ENCODE measurements at regions not wholly inside any gene's neighbourhood (a gene's known extent, or its start where the extent isn't known, plus 50 kb on each side); places are given as distances from the start of the nearest gene placed in this dataset.
"Not testable (repeated sequence)": the region's sequence is repeated elsewhere in the genome, so short reads cannot be mapped to it uniquely, and the experiment has no call there.

DNA sequence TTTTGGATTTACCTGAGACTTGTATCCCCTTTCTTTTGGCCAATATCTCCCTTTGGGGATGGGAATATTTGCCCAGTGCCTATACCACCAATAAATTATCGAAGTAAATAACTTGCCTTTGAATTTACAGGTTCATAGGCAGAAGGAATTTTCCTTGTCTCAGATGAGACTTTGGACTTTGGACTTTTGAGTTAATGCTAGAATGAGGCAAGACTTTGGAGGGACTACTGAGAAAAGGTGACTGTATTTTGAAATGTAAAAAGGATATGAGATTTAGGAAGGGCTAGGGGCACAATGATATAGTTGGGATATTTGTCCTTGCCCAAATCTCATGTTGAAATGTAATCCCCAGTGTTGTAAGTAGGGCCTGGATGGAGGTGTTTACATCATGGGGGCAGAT is 384.5 kb upstream of the GHITM start:
- DNase-seq (ENCODE audit: low spot score) = no peak

DNA sequence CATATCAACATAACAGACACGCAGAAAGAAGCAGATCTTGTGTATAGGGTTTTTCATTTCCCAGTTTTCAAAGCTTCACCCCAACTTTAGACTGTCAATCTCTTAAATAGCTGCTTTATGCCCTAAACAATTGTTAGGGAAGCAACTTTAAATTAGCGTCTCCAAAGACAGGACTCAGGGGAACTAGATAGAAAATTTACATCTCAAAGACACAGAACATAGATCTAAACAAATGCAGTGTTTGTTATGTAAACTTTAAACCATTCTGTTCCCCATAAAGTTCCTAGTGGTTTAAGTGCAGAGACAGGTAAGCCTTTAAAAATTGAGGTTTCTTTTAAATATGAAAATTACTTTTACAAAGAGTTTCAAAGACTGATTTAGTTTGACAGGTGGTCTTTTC is 379.2 kb upstream of the GHITM start:
- DNase-seq (ENCODE audit: low spot score) = no peak

DNA sequence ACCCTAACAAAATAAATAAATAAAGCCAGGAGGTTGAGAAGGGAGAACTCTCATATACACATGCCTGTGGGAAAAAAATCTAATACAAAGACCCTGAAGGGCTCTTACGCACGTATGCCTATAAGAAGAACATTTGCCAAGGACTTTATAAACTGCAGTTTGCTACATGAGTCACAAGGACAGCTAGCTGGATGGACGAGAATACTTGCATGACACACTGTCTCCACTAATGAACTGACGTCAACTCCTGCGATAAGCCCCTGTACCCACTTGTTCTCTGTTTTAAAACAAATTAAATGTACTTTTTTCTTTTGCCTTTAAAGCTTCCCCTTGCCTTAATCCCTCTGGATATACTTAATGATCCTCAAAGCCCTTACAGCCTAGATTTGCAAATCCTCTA is 374.6 kb upstream of the GHITM start:
- no peak for DNase-seq (ENCODE audit: low spot score)

DNA sequence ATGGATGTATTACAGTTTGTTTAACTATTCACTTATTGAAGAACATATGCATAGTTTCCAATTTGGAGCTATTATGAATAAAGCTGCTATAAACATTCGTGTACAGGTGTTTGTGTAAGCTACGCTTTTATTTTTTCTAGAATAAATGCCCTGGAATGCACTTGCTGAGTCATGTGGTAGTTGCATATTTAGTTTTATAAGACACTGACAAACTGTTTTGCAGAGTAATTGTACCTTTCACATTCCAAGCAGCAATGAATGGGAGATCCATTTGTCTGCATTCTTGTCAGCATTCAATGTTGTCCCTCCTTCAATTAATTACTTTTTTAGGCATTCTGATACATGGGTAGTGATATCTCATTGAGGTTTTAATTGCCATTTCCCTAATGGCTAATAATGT is 373.6 kb upstream of the GHITM start:
- no peak for DNase-seq (ENCODE audit: low spot score)

DNA sequence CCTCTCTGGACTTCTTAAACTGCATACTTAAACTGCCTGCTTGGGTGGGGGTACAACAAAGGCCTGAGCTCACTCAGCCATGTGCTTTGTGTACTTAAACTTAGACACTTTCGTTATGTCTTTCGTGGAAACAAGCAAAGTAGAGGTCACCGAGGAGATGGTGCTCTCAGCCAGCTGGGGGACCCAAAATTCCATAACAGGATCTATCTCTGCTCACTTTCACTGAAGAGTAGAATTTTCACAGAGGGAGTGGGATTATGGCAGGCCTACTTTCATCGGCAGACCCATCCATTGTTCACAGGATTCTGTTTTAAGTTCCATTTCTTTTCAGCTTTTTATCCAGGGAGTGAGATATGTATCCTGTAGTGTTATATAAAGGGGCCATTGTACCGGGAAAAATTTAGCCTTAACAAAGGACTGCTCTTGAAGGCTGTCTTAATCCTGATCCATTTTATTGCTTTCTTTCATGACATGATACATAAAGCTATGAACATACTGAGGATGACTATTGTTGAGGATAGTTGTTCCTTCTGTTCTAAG is 370.0 kb upstream of the GHITM start:
- DNase-seq (ENCODE audit: low spot score) = no peak

DNA sequence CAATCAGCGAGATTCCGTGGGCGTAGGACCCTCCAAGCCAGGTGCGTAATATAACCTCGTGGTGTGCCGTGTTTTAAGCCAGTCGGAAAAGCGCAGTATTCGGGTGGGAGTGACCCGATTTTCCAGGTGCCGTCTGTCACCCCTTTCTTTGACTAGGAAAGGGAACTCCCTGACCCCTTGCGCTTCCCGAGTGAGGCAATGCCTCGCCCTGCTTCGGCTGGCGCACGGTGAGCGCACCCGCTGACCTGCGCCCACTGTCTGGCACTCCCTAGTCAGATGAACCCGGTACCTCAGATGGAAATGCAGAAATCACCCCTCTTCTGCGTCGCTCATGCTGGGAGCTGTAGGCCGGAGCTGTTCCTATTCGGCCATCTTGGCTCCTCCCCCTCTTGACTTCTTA is 352.6 kb upstream of the GHITM start:
- not testable (repeated sequence) for DNase-seq (ENCODE audit: low spot score)

DNA sequence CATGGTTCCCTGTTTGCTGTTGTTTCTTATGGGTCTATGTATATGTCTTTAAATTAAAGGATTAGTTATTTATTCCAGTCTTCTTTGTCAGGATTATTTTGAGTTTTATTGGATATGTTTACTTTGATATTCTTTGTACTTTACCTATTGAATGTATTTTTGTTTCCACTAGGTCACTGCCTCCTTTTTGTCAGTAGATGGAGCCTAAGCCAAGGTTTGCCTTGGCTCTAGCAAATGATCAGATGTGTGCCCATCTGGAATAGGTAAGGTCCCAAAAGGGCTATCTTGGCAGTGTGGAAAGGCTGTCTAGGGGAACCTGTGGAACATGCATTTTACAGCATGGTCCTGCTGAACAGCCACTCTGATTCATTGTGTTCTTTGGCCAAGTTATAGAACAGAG is 337.3 kb upstream of the GHITM start:
- no peak for DNase-seq (ENCODE audit: low spot score)

DNA sequence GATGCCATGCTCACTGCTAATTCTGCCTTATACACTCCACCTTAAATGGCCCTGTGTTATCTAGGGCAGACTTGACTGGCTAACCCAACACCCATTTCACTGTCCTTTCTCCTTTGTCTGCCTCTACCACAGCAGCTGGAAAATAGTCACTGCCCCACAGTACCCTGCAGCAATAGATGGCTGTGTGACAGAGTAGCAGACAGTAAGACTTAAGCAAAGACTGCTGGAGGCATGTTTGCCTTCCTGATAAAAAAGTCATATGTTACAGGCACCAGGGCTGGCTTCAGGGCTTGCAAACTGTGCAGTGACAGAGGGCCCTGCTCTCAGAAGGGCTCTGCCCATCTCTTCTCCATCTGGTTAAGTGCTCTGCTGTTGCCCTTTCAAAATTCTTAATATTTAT is 332.6 kb upstream of the GHITM start:
- no peak for DNase-seq (ENCODE audit: low spot score)

DNA sequence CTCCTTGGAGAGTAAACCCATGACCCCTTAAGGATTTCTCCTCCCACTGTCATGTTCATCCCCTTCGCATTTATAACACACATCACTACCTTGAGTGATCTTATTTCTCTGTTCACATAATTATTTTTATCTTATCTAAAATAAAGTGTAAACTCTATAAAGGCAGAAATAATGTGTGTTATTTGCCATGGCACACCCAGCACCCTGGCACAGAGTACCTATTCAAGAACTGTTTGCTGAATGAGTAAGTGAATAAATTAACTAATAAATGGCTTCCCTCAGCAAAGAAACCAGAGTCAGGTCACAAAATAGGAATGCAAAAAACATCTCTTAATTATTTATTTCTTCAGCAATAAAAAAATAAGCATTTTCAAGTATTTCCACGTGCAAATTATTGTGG is 330.3 kb upstream of the GHITM start:
- DNase-seq (ENCODE audit: low spot score) = no peak

DNA sequence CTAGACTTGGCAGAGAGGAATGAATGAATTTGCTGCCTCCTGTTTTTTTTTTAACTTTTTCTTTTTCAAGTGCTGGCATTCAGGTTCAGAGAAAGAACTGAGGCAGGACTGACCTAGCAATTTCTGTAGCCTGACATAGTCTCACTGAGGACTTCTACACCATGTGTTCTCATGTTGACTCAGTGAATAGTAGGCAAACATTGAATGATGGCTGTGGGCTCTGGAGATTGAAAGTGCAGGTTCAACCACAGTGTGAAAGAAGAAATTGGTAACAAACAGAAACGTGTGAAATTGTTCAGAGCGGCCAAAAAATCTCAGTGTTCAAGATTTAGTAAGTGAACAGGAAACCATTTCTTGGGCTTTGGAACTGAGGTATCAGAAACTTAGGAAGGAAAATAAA is 322.4 kb upstream of the GHITM start:
- no peak for DNase-seq (ENCODE audit: low spot score)

DNA sequence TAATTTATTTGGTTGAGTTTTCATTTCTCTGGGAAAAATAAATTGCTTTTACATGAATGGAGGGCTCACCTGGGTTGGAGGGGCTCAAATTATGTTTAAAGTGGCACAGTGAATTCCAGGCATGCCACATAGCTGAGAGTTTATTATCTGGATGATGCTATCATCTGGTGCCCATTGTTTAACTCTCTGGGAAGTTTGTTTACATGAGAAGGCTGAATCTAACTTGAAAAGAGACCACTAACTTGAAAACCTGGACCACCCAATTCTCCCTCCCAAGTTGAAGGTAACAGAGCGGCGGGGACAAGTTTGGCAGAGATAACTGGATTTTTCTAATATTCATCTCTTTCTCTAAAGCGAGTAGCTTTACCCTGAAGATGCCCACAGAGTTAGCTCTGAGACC is 321.5 kb upstream of the GHITM start:
- DNase-seq (ENCODE audit: low spot score) = no peak

DNA sequence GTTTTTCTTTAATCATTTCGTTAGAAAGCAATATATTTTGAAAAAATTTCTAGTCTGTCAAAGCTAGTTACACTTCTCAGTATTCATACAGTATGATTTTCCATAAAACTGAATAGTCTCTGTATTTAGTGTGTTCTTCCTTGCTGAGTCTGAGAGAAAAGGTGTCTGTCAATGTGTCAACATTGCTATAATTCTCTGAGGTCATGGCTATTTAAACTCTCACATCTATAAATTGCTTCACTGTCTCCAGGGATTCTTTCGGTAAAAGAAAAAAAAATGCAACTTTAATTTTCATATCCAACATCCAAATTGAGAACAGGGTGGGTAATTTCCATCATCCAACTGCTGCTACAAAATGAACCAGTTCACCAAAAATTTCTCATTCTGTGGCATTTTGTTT is 319.7 kb upstream of the GHITM start:
- no peak for DNase-seq (ENCODE audit: low spot score)

DNA sequence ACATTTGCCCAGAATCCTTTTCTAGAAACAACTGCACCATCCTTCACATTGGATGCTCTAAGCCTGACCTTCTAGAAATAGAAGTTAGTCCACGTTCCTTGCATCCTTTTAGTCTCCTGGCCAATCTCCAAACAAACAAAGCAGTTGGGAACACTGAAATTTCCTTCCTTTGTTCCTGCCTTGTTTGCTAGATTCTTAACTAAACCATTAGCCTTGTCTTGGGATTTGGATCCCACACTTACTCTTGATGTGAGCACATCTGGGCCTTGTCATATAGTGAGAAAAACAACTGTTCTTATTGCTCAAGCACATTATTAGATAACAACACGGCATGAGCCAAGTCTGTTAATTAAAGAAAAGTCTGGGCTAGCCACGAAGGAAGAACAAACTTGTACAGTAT is 319.3 kb upstream of the GHITM start:
- no peak for DNase-seq (ENCODE audit: low spot score)

DNA sequence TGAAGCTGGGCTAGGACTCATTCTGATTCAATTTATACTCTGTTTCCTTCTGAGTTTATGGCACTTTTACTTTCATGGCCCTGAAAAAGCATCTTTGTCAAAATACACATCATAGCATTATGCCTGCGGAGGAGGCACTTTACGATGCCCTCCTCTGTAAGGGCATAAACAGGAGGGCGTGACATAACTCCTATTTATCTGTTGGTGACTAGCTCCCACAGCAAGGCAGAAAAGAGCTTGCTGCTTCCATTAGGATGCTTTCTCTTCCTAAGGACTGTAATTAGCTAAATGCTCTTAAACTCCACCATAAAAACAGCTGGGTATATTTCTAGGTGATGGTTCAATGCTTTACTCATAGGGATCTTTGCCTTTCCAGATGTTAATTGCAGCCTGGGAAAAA is 315.2 kb upstream of the GHITM start:
- no peak for DNase-seq (ENCODE audit: low spot score)

DNA sequence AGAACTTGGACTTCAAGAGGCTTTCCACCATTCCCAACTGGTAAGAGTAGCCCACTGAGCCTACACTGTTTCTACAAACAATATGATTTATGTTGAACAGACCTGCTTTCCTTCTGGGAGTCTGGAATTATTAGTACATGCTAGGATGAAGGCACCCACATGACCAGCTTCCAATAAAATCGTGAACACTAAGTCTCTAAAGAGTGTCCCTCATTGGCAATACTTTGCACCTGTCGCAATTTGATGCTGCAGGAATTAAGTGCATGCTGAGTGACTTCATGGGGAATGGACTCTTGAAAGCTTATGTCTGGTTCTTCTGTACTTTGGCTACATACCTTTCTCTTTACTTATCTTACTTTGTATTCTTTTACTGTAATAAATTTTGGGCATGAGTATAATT is 305.2 kb upstream of the GHITM start:
- no peak for DNase-seq (ENCODE audit: low spot score)

DNA sequence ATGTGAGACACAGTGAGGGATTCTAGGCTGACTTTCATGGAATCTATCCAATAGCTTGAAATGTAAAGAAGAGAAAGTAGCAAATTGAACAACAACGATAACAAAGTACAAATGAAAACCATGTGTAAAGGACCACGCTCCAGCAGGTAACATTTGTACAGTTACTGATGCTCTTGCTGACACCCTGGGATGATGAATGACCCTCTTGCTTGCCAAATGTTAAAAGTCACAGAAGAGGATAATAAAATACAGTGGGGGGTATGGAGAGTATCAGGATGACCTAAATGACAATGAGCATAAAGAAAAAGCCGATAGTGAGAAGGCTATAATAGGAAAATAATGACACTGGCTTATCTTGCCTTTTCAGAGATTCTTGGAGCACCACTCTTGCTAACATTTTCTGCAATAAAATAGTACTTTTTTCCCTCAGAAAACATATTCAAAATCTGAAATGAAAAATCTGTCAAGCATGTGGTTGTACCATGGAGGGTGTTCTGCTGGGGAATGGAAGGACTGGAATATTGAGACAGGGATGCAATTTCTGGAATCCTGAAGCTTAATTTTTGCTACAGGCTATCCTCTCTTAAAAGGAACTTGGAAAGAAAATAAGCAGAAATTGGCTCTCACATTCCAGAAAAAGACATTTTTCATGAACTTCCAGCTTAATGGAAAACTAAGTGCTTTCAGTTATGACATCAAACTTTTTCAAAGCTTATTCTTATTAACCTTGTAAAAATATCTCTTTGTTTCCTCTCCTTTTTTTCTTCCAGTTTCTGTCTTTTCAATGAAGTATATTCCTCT is 303.2 kb upstream of the GHITM start:
- DNase-seq (ENCODE audit: low spot score) = no peak

DNA sequence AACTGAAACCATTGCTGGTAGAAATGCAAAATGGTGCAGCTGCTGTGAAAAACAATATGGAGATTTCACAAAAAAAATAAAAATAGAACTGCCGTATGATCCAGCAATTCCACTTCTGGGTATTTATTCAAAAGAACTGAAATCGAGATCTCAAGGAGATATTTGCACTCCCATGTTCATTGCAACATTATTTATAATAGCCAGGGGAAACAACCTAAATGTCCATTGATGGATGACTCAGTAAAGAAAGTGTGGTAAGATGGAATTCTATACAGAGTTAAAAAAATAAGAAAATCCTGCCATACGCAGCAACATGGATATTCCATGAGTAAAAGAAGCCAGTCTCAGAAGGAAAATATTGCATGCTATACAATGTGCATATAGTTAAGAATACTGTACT is 290.6 kb upstream of the GHITM start:
- DNase-seq (ENCODE audit: low spot score) = no peak

DNA sequence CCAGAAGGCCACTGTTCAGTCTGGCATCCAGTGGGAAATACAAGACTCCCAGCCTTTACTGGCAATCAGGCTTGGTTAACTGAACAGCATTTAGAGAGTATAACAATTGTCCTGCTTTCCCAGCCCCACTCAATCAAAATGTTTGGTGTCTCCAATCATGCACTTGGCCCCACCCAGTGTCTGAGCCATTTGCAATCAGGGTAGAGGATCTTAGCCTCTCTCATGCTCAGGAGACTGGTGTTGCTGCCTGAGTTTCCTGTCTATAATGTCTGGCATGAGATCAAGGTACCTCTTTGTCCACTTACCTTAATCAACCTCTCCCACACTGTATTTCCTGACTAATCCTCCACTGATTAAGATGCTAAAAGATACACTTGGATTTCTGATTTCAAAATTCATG is 290.2 kb upstream of the GHITM start:
- DNase-seq (ENCODE audit: low spot score) = no peak

DNA sequence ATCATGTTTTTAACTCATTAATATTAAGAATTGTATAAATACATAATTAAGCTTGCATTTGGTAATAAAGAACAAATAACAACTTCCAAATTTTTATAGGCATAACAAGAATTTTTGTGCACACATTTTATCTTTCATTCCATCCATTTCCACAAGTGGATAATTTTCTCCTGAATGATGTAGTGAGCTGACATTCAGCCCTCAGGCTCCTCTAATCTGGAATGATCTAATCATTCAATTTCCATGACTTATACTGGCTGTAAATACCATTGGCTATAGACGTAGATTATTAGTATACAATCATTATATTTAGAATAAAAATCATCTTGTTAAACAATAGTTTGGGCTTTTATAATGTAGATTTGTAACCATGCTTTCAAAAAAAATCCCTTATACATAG is 287.2 kb upstream of the GHITM start:
- no peak for DNase-seq (ENCODE audit: low spot score)

DNA sequence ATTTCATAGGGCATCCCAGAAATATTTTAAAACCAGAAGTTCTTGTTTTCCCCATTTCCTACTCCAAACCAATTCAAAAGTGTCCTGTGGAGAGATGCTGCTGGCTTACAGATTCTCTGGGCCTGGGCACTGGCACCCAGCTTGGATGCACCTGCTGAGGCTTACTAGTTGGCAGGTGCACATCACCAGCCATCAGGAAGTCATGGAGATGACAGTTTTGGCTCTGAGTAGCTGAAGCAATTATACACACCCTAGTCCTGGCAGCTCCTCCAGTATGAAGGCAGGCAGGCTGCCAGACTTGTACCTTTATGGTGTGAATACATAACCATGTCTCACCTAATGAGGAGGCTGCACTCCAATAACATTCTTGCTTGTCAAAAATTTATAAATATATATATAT is 276.6 kb upstream of the GHITM start:
- DNase-seq (ENCODE audit: low spot score) = no peak

DNA sequence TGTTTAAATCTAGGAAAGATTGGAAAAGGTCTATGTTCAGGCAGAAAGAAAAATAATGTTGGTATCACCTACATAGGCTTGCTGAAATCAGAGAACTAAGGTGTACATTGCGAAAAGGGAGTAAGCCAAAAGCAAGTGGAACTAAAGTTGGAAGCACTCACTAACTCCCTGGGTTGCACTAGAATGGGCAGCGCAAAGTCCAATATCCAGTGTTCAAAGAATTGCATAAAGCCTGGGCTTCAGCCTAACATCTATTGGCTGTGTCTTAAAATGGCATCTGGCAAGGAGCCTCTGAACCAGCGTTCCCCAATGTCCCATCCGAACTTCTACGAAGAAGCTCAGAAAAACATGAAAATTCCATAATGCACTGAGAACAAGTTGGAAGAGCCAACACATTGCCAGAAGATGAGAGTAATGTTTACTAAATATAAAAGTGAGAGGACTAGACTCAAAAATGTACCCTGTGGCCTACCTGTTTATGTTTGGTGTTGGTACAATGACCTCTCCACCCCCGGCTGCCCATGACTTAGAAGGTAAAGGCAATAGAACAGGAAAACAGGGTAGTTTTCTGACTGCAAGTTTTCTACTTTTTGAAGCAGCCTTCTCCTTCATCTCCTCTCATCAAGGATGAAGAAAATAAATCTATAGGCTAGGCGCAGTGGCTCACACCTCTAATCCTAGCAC is 275.9 kb upstream of the GHITM start:
- no peak for DNase-seq (ENCODE audit: low spot score)

DNA sequence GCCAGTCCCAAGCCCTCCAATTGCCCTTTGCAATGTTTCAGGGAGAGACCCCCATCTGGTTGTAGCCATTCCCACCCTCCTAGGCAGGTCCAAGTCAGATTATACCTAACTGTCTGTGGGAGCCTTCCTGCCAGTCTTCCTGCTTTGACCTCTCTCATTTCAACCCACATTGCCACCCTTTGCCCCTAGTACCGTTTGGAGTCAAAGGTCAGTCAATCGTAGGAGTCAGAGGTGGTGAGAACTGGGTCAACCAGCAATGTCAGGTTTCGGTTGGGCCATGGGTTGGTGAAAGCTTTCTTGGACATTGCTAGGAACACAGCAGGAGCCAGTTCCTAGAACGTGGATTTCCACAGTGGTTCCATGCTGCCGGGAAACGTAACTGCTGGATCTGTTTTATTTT is 269.4 kb upstream of the GHITM start:
- DNase-seq (ENCODE audit: low spot score) = no peak

DNA sequence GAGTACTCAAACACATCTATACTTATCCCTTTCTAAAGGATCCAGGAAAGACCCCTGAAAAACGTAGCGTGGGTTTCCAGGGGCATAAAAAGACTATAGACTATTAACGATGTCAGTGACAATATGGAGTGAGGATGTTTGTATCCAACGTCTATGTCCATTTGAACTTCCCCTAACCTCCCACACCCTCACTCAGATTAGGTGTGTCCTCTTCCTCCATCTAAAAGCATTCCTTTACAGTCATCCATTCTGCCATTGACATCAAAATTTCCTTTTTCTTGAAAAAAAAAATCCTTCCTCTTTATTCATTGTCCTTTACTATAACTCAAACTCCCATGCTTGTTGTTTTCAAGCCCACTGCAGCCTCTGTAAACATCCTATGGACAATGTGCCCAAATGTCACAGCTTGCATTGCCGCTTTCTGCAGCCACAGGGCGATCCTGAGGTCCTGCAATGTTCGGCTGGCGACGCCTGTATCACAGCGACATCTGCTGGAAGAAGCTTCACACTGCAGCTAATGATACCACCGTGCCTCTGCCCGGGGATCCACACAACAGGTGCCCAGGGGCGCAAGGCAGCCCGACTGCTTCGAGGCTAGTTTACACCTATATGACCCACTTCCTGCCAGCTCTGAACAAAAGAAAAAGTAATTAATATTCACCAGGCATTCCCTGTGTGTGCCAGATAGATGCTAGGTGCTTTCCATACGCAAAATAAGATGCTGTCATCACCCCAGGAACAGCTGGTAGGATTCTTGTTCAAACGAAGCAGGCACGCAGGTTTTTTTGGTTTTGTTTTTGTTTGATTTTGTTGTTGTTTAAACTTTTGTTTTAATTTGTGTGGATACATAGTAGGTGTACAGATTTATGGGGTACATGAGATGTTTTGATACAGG is 267.9 kb upstream of the GHITM start:
- peak; percentile 52 for DNase-seq (ENCODE audit: low spot score)
